Common myeloid progenitor, CD34-positive (primary cell): ENCODE measurements at regions not wholly inside any gene's neighbourhood (a gene's known extent, or its start where the extent isn't known, plus 50 kb on each side); places are given as distances from the start of the nearest gene placed in this dataset.

Source experiments
- CTCF ChIA-PET: fragments of 350-600 bp; sonication (Branson Sonifier 250); formaldehyde crosslinking; loops from one replicate; lab custom pipeline; 2021; ENCODE audit warnings: antibody characterized with exemption; lab: Charles Lee
- POLR2A ChIA-PET: fragments of 350-600 bp; sonication (Branson Sonifier 250); formaldehyde crosslinking; loops from one replicate; lab custom pipeline; 2021; ENCODE audit warnings: antibody characterized with exemption; lab: Charles Lee
- DNase-seq, 3 donors: peaks; one replicate each; pipeline versions ENCODE4 v3.0.0 to v3.0.0-alpha.2; 2013
- H3K27ac ChIP-seq, 2 experiments: 1 replicate in 1 of 2; 2 replicates in 1 of 2; pipeline ENCODE4 v1.7.0; 2013; ENCODE audit warnings: inconsistent platforms in 2 of 2, low read length in 2 of 2, mild to moderate bottlenecking in 2 of 2, low read depth in 1 of 2, moderate library complexity in 1 of 2; ENCODE audit not compliant: severe bottlenecking in 2 of 2, insufficient read depth in 1 of 2, poor library complexity in 1 of 2
- H3K27me3 ChIP-seq, 5 experiments: replicated peaks in 2 of 5; 1 replicate in 3 of 5; 2 replicates in 2 of 5; pipeline versions ENCODE4 v1.6.1 to v1.7.0; 2013; ENCODE audit warnings: low read length in 4 of 5, mild to moderate bottlenecking in 2 of 5, moderate library complexity in 2 of 5, inconsistent platforms in 1 of 5; ENCODE audit not compliant: insufficient read depth in 5 of 5, control insufficient read depth in 4 of 5
- H3K36me3 ChIP-seq, 4 experiments: 1 replicate in 2 of 4; 2 replicates in 2 of 4; pipeline versions ENCODE4 v1.6.1 to v1.7.0; 2013; ENCODE audit warnings: low read length in 3 of 4, control low read depth in 1 of 4, mild to moderate bottlenecking in 1 of 4; ENCODE audit not compliant: control insufficient read depth in 4 of 4, insufficient read depth in 4 of 4
- H3K4me1 ChIP-seq, 4 experiments: 1 replicate in 3 of 4; 2 replicates in 1 of 4; pipeline versions ENCODE4 v1.6.1 to v1.7.1; 2013; ENCODE audit warnings: low read length in 3 of 4, mild to moderate bottlenecking in 3 of 4, control low read depth in 1 of 4, inconsistent platforms in 1 of 4, moderate library complexity in 1 of 4; ENCODE audit not compliant: control insufficient read depth in 4 of 4, insufficient read depth in 4 of 4; ENCODE audit errors: control extremely low read depth in 1 of 4
- H3K4me3 ChIP-seq, 7 experiments: 1 replicate in 4 of 7; 2 replicates in 3 of 7; pipeline versions ENCODE4 v1.5.1 to v1.7.0; 2013; ENCODE audit warnings: mild to moderate bottlenecking in 7 of 7, low read length in 6 of 7, moderate library complexity in 6 of 7, inconsistent platforms in 2 of 7, low read depth in 2 of 7, control low read depth in 1 of 7; ENCODE audit not compliant: insufficient read depth in 4 of 7, control insufficient read depth in 1 of 7; ENCODE audit errors: extremely low read depth in 1 of 7
- H3K9me3 ChIP-seq, 5 experiments: 1 replicate in 4 of 5; 2 replicates in 1 of 5; pipeline versions ENCODE4 v1.6.1 to v1.7.1; 2013; ENCODE audit warnings: low read length in 4 of 5, mild to moderate bottlenecking in 2 of 5, inconsistent platforms in 1 of 5, low read depth in 1 of 5, moderate library complexity in 1 of 5; ENCODE audit not compliant: control insufficient read depth in 4 of 5, insufficient read depth in 2 of 5; ENCODE audit errors: control extremely low read depth in 1 of 5
- WGBS: methylation state at CpG from one replicate; pipeline ENCODE4 v1.1.5; 2013; ENCODE audit not compliant: insufficient coverage; 5-methylcytosine and 5-hydroxymethylcytosine counted together

DNA sequence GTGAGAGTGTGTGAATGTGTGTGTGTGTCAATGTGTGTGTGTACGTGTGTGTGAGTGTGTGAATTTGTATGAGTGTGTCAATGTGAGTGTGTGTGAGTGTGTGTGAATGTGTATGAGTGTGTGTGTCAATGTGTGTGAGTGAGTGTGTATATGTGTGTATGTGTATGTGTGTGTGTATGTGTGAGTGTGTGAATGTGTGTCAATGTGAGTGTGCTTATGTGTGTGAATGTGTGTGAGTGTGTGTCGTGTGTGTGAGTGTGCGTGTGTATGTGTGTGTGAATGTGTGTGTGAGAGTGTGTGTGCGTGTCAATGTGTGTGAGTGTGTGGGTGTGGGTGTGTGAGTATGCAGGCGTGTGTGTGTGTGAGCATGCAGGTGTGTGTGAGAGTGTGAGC is 93.5 kb upstream of the ALDH1A3 start:
- Histone ChIP-seq H3K36me3 (no peaks in the 10 kb centered on the region), H3K27ac (no peak overlapping the region), H3K9me3 (no peaks in the 10 kb centered on the region), H3K4me1 (peaks cover 0 to 5% (median 4%) of the 10 kb centered on the region in 4 experiments), H3K4me3 (no peak overlapping the region), H3K27me3 (peaks cover 0 to 15% (median 2%) of the 10 kb centered on the region in 5 experiments)
- CTCF ChIA-PET = no interaction called here
- 98% methylated on average over 5 of the region's 5 CpGs for WGBS
- no peak for DNase-seq
- POLR2A ChIA-PET = no interaction called here

DNA sequence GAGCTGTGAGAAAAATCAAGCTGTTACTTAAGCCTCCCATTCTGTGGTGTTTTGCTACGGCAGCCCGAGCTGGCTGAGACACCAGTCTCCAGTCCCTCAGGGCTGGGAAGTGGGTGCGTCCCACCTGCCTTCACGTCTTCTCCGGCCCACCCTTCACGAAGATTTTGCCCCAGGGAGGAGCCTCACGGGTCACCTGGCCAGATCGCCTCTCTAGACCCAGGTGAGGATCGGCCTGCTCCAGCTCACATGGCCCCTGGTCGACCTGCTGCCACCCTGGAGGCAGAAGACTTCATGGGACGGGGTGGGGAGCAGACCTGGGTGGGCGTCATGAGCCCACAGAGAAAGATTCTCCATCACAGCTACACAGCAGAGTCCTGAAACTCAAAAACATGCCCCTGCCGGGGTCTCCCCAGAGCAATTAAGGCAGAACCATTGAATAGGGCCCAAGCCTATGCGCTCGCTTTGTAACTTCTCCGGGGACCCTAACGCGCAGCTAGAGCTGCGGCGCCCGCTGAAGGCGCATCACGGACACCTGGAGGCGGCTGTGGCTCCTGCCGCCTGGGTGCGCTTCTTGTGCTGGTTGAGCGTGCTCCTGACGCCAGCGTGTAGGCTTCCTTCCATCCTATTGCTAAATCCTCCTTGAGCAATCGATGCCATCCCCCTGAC is 92.6 kb upstream of the ALDH1A3 start:
- WGBS = 93% methylated on average over 25 of the region's 30 CpGs

DNA sequence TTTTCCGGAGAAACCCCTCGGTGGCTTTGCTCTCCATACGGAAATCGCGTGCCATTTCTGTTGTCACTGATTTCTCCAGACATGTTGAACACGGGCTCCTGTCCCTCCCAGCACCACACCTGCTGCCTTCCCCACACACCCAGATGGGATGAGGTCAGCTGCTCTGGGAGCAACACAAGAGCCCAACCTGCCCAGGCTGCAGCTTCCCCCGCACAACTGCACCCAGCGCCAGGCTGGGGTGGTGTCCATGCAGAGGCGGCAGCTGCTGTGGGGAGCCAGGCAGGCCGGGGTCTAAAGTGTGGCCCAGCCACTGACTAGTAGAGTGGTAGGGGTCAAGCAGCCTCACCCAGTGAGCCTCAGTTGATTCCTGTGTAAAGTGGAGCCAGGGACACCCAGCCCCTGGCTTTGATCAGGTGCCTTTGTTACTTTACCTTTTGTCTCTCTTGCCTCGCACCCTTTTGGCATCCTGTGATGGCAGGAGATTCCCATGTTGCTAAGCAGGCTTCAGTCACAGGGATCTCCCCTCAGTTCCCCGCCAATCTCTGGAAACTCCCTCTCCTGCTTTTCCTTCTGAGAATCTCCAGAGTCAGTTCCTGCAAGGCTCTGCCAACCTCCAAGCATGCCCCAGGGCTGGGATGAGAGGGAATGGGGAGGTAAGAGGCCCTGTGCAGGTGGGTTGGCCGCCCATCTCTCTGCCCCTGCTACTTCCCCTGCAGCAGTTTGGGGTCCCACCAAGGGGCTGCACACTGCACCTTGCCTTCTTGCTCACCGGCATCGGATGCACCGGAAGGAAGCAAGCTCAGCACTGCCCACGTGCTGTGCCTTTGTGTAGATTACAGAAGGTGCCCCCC is 91.8 kb upstream of the ALDH1A3 start:
- WGBS = 90% methylated on average over 16 of the region's 17 CpGs
- no peak for DNase-seq

More for the DNA sequence above, 92.6 kb upstream of the ALDH1A3 start:
- Histone ChIP-seq H3K27me3 (peaks cover 0 to 15% (median 2%) of the 10 kb centered on the region in 5 experiments), H3K9me3 (no peaks in the 10 kb centered on the region), H3K36me3 (no peaks in the 10 kb centered on the region), H3K27ac (no peak overlapping the region), H3K4me1 (peaks cover 0 to 5% (median 4%) of the 10 kb centered on the region in 4 experiments), H3K4me3 (no peak overlapping the region)
- DNase-seq = no peak
- ChIA-PET CTCF (no interaction called here), POLR2A (no interaction called here)

DNA sequence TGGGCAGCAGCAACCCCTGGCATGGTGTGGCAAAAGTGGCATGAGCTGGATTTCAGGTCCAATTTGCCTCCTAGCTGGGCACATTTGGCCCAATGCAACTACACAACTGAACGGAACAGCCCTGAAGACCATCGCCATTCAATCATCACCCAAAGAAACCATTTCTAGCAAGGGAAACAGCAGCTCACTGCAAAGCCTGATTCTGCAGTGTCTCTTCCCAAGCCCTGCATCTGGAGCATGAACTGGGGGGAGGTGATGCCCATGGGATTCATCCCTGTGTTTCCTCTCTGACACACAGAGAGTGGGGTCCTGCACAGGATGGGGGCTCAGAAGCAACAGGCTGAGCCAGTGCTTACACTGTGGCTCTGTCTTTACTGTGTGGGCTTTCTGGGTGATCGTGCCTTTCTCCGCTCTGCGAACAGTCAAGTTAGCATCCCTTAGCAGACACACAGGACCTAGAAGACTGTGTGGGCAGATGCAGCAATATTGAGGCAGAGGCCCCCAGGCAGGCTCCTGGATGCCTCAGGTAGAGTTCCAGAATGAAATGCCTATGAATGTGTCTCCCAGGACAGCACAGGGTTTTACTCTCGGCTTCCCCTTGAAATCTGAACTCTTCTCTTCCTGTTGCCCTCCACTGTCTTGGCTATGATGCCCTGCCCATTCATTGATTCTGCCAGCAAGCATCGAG is 91.1 kb upstream of the ALDH1A3 start:
- ChIA-PET CTCF (no interaction called here), POLR2A (no interaction called here)
- H3K4me1 ChIP-seq = peaks cover 0 to 5% (median 4%) of the 10 kb centered on the region in 4 experiments

More for the DNA sequence above, 91.8 kb upstream of the ALDH1A3 start:
- ChIA-PET POLR2A (no interaction called here), CTCF (no interaction called here)
- peaks cover 0 to 5% (median 4%) of the 10 kb centered on the region in 4 experiments for H3K4me1 ChIP-seq
- no peak overlapping the region for H3K27ac ChIP-seq
- peaks cover 0 to 15% (median 4%) of the 10 kb centered on the region in 5 experiments for H3K27me3 ChIP-seq
- H3K4me3 ChIP-seq = no peak overlapping the region
- H3K9me3 ChIP-seq = no peaks in the 10 kb centered on the region
- H3K36me3 ChIP-seq = no peaks in the 10 kb centered on the region

DNA sequence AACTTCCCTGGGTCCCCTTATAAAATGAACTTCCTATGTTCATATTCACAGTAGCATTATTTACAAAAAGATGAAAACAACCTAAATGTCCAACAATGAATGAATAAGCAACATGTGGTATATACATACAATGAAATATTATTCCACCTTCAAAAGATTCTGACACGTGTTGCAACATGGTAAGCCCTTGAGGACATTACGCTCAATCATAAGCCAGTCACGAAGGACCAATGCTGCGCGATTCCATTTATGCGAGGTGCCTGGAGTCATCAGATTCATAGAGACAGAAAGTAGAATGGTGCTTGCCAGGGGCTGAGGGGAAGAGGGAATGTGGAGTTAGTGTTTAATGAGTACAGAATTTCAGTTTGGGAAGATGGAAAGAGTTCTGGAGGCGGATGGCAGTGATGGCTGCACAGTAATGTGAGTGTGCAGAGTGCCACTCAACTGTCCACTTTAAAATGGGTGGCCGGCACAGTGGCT is 88.8 kb upstream of the ALDH1A3 start:
- Histone ChIP-seq H3K36me3 (no peaks in the 10 kb centered on the region), H3K27me3 (peaks cover 0 to 19% (median 2%) of the 10 kb centered on the region in 5 experiments), H3K4me1 (peaks cover 0 to 5% (median 4%) of the 10 kb centered on the region in 4 experiments), H3K9me3 (no peaks in the 10 kb centered on the region), H3K4me3 (no peak overlapping the region), H3K27ac (no peak overlapping the region)
- WGBS = 97% methylated on average over 8 of the region's 8 CpGs
- no peak for DNase-seq
- ChIA-PET POLR2A (no interaction called here), CTCF (no interaction called here)

More for the DNA sequence above, 91.1 kb upstream of the ALDH1A3 start:
- WGBS = 88% methylated on average over 6 of the region's 7 CpGs
- H3K27ac ChIP-seq = no peak overlapping the region
- no peak overlapping the region for H3K4me3 ChIP-seq
- no peaks in the 10 kb centered on the region for H3K9me3 ChIP-seq
- no peak for DNase-seq
- H3K36me3 ChIP-seq = no peaks in the 10 kb centered on the region
- peaks cover 0 to 15% (median 4%) of the 10 kb centered on the region in 5 experiments for H3K27me3 ChIP-seq

DNA sequence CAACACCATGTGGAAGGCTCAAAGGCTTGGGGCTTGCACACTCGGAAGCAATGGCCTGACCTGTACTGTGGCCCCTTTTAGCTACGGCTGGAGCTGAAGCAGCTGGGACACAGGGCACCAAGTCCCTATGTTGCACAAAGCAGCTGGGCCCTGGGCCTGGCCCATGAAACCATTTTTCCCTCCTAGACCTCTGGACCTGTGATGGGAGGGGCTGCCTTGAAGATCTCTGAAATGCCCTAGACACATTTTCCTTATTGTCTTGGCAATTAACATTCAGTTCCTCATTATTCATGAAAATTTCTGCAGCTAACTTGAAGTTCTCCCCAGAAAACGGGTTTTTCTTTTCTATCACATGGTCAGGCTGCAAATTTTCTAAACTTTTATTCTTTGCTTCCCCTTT is 85.6 kb upstream of the ALDH1A3 start:
- WGBS = 92% methylated on average over 3 of the region's 3 CpGs
- Histone ChIP-seq H3K27me3 (peaks cover 0 to 5% (median 2%) of the 10 kb centered on the region in 5 experiments), H3K4me1 (peaks cover 0 to 5% (median 4%) of the 10 kb centered on the region in 4 experiments), H3K27ac (no peak overlapping the region), H3K4me3 (no peak overlapping the region), H3K9me3 (peaks cover 0 to 5% (median 0%) of the 10 kb centered on the region in 5 experiments), H3K36me3 (no peaks in the 10 kb centered on the region)
- CTCF ChIA-PET = no interaction called here
- POLR2A ChIA-PET = no interaction called here
- no peak for DNase-seq
